Fibroblast of skin of right quadriceps (primary cell): ENCODE measurements at regions not wholly inside any gene's neighbourhood (a gene's known extent, or its start where the extent isn't known, plus 50 kb on each side); places are given as distances from the start of the nearest gene placed in this dataset.

ENCODE experiments used
- DNase-seq: peaks from one replicate; pipeline ENCODE4 v3.0.0-alpha.2; 2013

DNA sequence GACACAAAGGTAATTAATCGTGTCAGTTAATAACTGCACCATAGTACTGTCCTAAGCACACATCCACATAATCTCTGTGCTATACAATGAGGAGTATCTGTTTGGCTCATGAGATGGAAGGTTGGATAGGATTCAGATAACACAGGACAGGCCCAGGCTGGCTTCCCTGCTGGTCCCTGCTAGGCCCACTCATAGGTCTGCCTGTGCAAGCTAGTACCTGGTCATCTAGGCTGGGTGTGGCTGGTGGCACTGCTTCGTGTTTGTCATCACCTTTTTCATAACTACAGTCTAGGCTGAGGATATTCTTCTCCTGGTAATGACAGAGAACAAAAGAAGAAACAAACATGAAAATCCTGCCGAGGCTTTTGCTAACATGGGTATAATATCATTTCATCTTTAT lies 392.8 kb downstream of the TRIB2 start:
- DNase-seq: no peak

DNA sequence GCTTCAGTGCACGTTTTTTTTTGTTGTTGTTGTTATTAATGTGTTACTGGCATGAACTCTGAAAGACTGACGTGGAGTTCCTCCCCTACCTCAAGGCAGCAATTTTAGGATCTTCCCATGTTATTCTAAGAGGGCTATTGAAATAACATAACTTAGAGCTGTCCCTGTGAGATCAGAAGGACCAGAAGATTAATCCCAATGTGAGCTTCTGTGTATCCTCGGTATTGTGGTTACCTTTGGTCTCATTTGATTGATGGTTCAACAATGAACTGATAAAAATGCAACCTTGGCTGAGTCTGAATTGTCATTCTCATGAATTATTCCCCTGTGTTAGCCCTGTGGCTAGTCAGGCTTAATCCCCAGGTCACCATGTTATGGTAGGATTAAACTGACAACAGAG lies 394.1 kb downstream of the TRIB2 start:
- DNase-seq: no peak

DNA sequence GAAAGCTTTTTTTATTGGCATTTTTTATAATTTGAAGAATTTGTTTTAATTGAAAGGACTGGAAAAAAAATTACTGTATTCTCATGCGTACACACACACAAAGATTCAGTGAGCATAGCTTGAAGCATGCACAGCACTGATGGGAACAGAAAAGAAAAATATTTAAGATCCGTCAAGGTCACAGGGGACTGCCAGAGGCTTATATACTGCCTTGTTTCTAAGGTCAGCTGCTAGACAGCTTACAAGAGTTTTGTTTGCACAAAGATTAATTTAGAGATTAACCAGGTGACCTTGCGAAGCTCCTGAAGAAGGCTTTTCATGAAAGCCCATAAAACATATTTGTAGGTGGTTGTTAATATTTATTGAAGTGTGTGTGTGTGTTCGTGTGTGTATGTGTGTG lies 396.3 kb downstream of the TRIB2 start:
- DNase-seq: no peak

DNA sequence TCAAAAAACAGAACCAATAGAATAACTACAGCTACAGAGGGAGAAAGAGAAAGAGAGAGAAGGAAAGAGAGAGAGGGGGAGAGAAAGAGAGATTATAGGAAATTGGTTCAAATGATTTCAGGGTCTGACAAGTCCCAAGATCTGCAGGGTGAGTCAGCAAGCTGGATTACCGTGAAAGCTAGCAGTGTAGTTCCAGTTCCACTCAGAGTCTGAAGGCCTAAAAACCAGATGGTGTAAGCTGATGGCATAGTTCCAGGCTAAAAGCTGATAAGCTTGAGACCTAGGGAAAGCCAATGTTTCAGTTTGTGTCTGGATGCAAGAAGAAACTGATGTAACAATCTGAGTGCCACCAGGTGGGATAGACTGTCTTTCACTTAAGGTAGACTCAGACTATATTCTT lies 397.7 kb downstream of the TRIB2 start:
- DNase-seq: peak; percentile 26

DNA sequence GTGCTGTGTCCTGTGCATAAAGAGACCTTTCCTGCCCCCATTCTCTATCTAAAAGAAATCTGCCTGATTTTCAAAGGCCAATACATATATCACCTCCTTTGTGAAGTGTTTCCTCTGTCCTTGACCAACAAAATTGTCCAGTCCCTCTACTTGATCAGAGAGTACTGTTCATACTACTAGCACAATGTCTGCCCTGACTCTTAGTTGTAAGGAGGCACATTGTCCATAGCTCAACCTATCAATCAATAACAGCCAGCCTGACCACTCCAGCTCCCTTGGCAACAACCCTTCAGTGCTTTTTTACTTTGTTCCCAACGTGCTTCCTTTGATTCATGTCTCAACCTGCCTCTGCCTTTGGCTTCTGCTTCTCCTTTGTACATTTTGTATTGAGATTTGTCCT lies 398.9 kb downstream of the TRIB2 start:
- DNase-seq: no peak

DNA sequence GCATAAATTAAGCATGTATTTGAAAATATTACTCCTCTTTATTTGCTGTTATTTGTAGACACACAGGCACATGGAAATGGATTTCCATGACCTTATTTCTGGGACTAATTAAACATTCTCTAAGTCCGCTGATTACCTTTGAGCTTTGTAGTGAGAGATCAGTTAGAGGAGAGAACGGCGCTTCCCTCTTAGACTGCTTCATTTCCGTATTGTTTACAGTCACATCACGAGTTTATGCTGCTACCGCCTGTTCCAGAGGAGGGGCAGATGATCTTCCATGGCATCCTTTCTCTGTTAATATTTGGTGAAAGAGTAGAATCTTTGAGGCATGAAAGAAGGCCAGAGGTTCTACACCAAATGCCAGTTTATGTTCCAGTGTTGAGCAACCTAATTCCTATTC lies 404.4 kb downstream of the TRIB2 start:
- DNase-seq: no peak

DNA sequence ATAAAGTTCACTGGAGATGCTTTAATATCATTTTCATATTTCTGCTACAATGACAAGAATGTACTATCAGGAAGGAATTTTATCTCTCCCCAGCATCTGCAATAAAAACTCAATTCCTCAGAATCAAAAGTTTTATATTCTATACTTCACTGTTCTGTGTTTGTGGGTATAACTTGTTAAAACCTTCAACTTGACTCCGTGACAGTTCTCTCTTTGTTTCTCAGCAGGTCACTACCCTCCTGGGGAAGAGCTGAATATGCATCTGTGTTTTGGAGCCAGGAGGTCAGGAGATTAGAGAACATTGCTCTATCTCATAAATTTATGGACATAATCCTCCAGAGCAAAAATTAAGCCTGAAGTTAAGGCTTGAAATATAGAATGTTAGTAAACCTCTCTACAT lies 411.4 kb downstream of the TRIB2 start:
- no peak for DNase-seq

DNA sequence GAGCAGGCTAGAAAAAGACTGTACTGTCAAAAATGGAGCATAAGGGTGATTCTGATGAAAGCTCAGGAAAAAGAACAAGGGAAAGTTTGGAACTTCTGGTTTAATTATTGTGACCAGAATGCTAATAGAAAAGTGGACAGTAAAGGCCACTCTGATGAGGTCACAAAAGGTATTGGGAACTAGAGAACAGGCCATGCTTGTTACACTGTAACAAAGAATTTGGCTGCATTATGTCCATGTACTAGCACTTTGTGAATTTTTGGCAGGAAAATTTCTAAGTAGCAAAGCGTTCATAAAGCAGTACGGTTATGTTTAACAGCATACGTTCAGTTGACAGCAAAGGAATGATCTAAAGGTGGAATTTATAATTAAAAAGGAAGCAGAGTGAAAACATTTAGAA lies 418.6 kb downstream of the TRIB2 start:
- DNase-seq: no peak

DNA sequence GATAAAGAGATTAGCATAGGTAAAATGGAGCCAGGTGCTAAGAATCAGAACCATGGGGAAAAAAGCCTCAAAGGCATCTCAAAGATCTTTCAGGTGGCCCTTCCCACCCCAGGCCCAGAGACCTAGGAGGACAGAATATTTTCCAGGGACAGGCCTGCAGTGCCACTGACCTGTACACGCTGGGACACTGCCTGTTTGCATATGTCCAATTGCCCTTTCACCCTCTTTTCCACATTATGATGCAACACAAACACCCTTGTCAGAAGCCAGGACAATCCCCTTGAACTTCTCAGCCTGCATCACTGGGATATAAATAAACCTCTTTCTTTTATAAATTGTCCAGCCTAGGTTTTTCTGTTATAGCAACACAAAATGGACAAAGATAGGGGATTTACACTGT lies 419.1 kb downstream of the TRIB2 start:
- no peak for DNase-seq

DNA sequence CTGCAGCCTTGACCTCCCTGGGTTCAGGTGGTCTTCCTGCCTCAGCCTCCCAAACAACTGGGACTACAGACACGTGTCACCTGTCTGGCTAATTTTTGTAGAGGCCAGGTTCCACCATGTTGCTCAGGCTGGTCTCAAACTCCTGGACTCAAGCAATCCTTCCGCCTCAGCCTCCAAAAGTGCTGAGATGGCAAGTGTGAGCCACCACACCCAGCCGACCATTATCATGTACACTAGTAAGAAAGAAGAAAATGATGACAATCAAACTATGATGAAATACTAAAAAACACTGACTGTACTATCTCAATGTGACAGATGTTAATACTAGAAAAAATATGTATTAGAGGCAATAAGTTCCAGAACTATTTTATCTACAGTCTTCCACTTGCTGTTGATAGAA lies 420.9 kb downstream of the TRIB2 start:
- no peak for DNase-seq

DNA sequence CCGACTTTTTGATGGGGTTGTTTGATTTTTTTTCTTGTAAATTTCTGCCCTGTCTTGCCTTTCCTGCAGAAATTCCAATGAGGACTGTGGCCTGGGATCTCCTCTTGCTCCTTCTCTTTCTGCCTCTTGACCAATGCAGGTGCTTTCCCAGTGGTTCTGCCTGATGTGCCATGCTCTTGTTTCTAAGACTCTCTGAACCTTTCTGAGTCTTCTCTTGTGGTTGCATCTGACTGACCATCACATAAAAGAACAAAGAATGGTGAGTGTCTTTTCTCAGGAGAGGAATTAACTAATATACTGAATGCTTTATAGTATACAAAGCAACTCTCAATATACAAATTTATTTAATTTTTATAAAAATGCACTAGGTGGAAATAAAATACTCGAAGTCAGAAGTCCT lies 424.6 kb downstream of the TRIB2 start:
- no peak for DNase-seq

DNA sequence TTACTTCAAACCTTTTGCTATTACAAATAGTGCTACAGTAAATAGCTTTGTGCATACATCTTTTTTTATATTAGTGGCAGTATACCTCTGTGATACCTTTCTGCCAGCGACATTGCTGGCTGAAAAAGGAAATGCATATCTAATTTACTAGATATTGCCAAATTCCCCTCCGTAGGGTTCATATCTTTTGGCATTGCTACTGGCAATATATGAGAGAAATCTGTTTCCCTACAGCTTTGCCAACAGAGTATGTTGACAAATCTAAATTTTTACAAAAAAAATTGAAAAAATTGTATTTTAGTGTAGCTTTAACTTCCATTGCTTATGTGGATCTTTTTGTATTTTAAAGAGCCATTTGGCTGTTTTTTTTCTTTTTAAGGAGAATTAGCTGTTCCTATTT lies 426.7 kb downstream of the TRIB2 start:
- no peak for DNase-seq

DNA sequence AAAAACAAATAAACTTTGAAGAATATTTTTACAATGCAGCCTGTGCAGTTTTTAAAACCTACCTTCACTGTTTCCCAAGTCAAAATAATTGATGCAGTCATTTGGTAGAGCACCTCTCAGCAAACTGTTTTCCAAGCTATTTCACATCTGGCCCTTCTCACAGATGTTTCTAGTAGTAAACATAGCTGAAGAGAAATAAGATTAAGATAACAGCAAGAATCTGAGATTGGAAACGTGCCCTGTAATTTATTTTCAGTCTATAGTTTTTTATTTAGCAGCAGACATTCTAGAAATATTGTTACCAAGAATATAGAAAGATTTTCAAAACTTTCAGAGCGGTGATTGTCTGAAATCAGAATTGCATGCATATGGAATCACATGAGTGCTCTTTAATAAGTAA lies 440.2 kb downstream of the TRIB2 start:
- no peak for DNase-seq

DNA sequence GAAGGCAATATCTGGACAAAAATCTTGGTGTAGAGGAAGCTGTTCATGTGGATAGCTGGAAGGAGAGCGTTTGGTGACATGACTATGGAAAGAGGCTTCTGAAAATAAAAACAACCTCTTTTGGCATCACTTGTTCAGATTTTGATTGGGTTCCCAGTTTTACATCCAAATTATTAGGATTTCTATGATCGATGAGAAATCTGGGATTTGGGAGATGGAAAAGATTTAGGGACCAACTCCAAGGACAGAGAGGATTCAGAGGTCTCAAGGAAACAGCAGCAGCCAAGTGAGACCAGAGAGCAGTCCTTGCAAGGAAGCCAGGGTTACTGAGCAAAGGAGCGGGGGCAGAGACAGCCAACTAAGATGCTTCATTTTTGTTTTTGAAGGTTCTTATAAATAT lies 441.7 kb downstream of the TRIB2 start:
- no peak for DNase-seq

DNA sequence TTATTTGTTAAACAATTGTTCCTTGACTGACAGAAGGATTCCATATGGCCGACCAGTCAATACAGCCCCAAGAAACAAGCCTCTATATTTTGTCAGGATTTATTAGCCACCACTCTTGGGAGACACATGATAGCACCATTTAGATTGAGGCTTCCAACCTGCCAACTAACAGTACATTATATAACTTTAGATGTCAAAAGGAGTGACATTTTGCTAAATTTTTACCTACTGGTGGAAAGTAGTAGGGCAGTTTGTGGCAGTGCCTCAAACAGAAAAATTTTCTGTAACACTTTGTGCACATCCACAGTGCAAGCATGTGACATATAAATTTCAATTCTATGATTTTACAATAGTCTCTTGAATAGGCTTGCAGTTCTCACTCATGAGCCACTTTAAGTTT lies 464.0 kb downstream of the TRIB2 start:
- DNase-seq: no peak

DNA sequence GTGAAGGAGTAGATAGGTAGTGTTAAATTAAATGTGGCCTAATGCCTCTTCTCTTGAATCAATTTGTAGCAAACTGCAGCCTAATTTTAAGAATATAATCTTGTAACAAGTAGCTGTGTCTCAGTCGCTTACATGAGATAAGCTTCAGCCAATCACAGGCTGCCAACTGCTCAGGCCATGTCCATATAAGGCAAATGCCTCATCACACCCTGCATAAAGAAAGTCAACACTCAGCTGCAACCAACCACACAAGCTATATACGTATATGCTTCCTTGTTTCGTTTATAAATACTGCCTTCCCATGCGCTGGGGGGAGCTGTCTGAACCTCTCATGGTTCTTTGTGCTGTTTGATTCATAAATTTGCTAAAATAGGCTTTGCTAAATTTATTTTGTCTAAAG lies 476.3 kb downstream of the TRIB2 start:
- peak; percentile 53 for DNase-seq

DNA sequence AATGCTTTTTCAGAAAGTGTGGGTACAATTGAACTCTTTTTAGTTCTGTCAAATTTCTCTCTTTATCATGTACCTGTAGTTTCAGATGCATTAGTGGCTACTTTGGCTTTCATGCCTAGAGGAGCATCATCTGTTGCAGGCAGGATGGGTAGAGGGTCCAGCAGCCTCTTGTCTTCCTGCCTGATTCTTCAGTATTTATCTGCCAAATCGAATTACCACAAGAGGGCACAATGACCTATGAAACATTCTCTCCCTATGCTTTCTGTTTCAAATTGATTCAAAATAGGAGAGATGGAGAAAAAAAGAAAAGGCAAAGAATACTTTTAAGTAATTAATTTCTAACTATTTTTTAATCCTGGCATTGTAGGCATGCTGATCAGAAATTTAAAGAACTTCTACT lies 477.2 kb downstream of the TRIB2 start:
- DNase-seq: peak; percentile 32

DNA sequence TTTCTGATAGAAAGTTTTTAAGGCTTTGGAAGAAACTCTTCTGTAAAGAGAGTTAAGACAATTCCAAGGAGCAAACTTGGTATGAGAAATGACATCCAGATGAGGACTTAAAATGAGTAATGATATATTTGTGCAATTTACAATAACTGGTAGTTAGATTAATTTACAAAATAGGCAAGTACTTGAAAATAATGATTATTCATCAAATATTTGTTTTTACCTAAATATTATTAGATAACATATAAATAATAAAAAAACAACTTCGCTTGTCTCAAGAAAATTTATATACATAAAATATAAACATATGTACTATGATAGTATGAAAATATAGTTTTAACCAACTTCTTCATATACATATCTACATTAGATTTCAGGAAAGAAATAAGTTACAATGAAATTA lies 478.5 kb downstream of the TRIB2 start:
- no peak for DNase-seq

DNA sequence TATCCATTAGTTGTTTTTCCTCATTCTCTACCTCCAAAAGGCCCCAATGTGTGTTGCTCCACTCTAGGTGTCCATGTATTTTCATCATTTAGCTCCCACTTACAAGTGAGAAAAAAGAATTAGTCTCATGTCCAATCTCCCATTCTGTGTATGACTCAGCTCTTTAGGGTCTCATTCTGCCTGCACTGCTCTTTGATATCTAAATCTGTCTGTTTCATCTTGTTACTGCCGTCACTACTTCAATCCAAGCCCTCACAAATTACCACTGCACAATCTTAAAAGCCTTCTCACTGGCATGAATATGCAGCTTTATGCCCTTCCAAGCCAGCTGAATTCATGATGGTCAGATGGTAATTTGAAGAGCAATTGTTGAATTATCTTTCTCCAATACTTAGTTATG lies 480.5 kb downstream of the TRIB2 start:
- no peak for DNase-seq

DNA sequence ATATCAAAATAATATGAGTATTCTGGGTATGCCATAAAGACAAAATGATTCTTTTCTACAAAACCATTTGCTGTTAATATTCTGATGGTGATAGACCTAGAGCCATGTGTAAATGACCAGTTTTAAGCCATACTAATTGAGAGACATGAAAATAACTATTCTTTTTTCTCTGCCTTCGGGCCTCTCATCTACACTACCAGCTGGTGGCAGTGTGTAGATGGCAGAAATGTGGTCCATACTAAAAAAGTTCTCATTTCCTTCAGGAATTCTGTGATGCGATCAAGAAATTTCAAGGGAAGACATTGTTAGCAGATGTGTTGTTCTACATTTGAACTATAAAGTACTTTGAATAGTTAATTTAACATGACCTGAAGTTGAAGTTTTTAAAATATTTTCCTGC lies 485.2 kb downstream of the TRIB2 start:
- DNase-seq: no peak

DNA sequence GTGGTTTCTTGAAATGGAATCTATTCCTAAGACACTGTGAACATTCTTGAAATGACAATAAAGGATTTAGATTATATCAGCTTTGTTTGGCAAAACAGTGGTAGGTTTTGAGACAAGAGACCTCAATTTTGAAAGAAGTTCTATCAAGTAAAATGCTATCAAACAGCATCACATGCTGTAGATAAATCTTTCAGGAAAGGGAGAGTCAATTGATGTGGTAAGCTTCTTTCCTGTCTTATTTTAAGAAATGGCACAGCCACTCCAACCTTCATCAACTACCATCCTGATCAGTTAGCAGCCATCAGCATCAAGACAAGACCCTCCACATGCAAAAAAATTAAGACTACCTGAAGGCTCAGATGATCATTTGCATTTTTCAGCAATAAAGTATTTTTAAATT lies 495.4 kb downstream of the TRIB2 start:
- DNase-seq: no peak

DNA sequence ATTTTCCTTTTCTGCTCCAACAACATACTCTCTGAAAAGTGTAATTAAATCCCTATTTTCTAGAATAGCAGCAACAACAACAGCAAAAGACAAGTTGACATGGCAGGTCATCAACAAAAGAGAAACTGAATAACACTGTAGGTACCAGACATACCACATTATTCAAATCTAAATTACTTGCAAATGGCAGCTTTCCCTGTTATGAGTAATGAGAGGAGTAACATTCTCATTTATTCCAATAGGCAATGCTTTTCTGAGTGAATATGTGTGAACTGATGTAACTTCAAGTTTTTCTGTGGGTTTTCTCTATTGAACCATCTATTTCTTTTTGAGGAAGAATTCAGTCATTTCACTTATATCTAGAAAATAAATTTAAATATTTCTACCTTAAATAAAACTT lies 501.5 kb downstream of the TRIB2 start:
- DNase-seq: no peak

DNA sequence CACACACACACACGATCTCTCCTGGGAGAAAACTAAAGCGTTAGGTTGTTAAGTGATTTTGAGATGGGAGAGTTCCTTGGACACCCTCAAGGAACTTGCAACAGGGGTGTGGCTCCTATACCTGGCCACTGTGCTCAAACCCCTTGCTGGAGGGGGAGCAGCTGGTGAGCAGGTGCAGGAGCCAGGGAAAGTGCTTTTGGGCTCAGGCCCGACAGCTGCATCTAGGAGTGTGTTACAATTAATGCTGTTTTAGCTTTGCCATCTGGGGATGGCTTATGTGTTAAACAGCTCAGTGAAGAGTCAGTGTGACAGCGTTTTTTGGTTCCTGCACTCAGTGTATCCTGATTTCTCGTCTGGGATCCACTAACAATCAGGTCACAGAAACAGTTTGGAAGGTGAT lies 510.8 kb downstream of the TRIB2 start:
- DNase-seq: no peak

DNA sequence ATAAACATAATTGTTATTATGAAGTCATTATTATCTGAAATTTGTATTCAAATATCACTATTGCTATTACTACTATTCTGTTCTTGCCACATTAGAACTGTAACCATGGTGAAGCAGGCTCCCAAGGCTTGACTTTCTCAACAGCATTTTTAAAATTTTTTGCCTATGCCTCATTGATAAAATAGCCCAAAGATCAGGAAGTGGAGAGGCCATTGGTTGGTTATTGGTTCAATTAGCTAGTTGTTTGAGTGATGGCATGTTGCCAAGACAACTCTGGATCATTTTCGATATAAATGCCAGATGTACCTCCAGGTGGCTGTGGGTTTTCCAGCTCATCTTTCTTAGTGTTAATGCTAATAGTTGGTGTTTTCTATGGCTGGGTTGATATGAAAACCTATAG lies 513.5 kb downstream of the TRIB2 start:
- peak; percentile 3 for DNase-seq

DNA sequence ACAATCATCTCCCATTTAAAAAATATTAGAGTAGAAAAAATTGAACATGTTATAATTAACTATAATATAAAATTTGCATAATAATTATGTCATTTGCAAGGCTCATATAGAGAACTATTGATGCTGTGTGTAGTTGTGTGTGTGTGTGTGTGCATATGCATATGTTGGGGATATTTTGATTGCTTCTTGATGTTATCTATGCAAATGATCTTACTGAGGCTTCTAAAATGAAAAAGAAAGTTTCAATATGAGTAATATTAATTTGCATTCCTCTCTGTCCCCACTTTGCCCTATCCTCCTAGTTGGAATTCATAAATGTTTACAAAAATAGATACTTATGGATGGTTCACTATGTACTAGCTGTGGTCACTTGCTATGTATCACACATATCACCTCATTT lies 523.3 kb downstream of the TRIB2 start:
- no peak for DNase-seq

DNA sequence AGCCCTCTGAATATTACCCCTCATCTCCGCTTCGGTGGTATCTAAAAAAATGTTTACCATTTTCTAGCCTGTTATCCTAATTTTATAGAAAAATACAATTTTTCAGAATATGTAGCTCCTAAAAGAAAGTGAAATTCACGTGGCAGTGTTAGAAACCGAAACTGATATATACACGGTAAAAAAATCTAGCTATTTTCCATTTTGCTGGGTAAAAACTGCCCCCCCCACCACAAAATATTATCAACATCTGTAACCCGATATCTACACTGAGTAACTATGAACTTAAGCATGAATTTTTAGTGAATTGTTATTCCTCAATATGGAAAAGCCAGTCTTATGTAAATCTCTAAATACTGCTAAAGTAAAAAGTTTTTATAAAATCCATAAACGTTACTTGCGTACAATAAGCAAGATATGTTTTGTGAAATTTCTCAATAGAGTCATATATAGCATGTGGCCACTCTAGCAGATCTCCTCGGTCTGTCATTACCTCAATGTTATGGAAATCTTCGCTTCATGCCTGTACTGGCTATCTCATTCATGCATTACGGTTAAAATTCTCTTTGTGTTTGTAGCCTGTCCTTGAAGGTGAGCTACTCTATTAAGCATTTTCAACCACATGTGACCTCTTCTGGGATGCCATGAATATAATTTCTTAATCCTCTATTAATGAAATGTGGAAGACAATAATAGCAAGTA lies 524.2 kb downstream of the TRIB2 start:
- DNase-seq: no peak
